ENCODE measurements at regions not wholly inside any gene's neighbourhood (a gene's known extent, or its start where the extent isn't known, plus 50 kb on each side); places are given as distances from the start of the nearest gene placed in this dataset.

GRCh38 chrX:147342197-147342596 is 527.7 kb upstream of the CXorf51A start:
- dilution Hi-C loops (cut with HindIII; ENCODE audit: low sequenced_read_pairs, unreplicated experiment): no loop called here
- Histone ChIP-seq H3K27me3 (ENCODE audit: control insufficient read depth, insufficient read depth, low read length) (no peaks in the 10 kb centered on the region), H2BK5ac (ENCODE audit: low read depth, low read length, poor library complexity, severe bottlenecking) (no peak overlapping the region), H3K9me1 (ENCODE audit: insufficient read depth, low read length) (no peaks in the 10 kb centered on the region), H2AK9ac (replicated peaks; ENCODE audit: low read depth, low read length, poor library complexity) (no peak overlapping the region), H3K36me3 (ENCODE audit: control insufficient read depth, insufficient read depth, low read length) (no peaks in the 10 kb centered on the region), H2BK15ac (ENCODE audit: low read depth, low read length) (no peak overlapping the region), H4K8ac (ENCODE audit: low read depth in 2 of 2, low read length in 2 of 2) (no peak overlapping the region), H3K9me3 (ENCODE audit: control insufficient read depth, insufficient read depth, low read length) (peaks cover 2% of the 10 kb centered on the region; the same call in 1 of the 2 replicates), H3K4me1 (ENCODE audit: control insufficient read depth, insufficient read depth, low read length) (no peaks in the 10 kb centered on the region), H3K4me2 (ENCODE audit: low read depth, low read length) (no peak overlapping the region), H2BK20ac (ENCODE audit: low read depth, low read length) (no peak overlapping the region), H2BK120ac (ENCODE audit: low read depth, low read length) (no peak overlapping the region), H4K91ac (ENCODE audit: insufficient read depth, low read depth, low read length) (no peak overlapping the region), H4K20me1 (ENCODE audit: insufficient read depth, low read length) (no peaks in the 10 kb centered on the region), H3K23ac (ENCODE audit: low read depth, low read length) (no peak overlapping the region), H3K56ac (ENCODE audit: extremely low read depth, insufficient read depth, low read length) (no peak overlapping the region), H3K9ac (ENCODE audit: low read depth, low read length) (no peak overlapping the region), H3K27ac (ENCODE audit: insufficient read depth, low read length) (no peak overlapping the region), H3K14ac (replicated peaks; ENCODE audit: low read depth, low read length) (no peak overlapping the region), H3K18ac (ENCODE audit: low read depth, low read length) (no peak overlapping the region), H2AK5ac (ENCODE audit: low read depth, low read length) (no peak overlapping the region), H4K5ac (ENCODE audit: low read depth, low read length) (no peak overlapping the region), H3K4me3 (ENCODE audit: insufficient read depth, low read depth, low read length) (no peak overlapping the region), H3K4ac (ENCODE audit: low read depth, low read length) (no peak overlapping the region), H2AFZ (replicated peaks; ENCODE audit: low read length, poor library complexity) (no peak overlapping the region), H3K79me1 (ENCODE audit: low read depth in 1 of 2, low read length in 2 of 2) (no peaks in the 10 kb centered on the region)
- POLR2A ChIA-PET (ENCODE audit: unreplicated experiment): no interaction called here
- TF ChIP-seq CTCF (conservative IDR thresholded peaks at IDR 0.05; ENCODE audit: low read depth, low read length): no peak
- TF ChIP-seq CEBPB (IDR thresholded peaks at IDR 0.05; ENCODE audit: low read depth, low read length): peak; percentile 48
- TF ChIP-seq RCOR1 (IDR thresholded peaks at IDR 0.05; ENCODE audit: insufficient replicate concordance, low read length): no peak
- TF ChIP-seq MAZ (IDR thresholded peaks at IDR 0.05; ENCODE audit: borderline replicate concordance, low read depth, low read length): no peak
- no peak for TF ChIP-seq SMC3 (IDR thresholded peaks at IDR 0.05; ENCODE audit: low read depth, low read length)
- no peak for TF ChIP-seq NFE2L2 (IDR thresholded peaks at IDR 0.05; ENCODE audit: low read depth, low read length)
- TF ChIP-seq BHLHE40 (IDR thresholded peaks at IDR 0.05; ENCODE audit: low read depth, low read length): no peak
- TF ChIP-seq RFX5 (IDR thresholded peaks at IDR 0.05; ENCODE audit: low read depth, low read length): no peak
- TF ChIP-seq FOS (IDR thresholded peaks at IDR 0.05; ENCODE audit: low read depth, low read length): no peak
- CTCF ChIA-PET: interaction anchor here (0.6 kb wide), 1 partner anchor 19 kb away, joined by 3 read pairs; no protein-coding TSS in a partner anchor
- no TSS peak for BruUV-seq (replicated peaks)
- intact Hi-C loops (cut with micrococcal nuclease): no loop called here
- ATAC-seq (ENCODE audit: low read depth): no peak
- in situ Hi-C loops (cut with MboI; ENCODE audit: low sequenced_read_pairs): no loop called here
- DNase-seq: no peak
